KMS-11 (cell line): ENCODE measurements at regions not wholly inside any gene's neighbourhood (a gene's known extent, or its start where the extent isn't known, plus 50 kb on each side); places are given as distances from the start of the nearest gene placed in this dataset.

ENCODE experiments used
- H2AFZ ChIP-seq: fragments of 200-600 bp; sonication (generic); 2 replicates; pipeline ENCODE4 v1.6.1; 2016; ENCODE audit warnings: antibody characterized with exemption, mixed run types, low read depth
- H3K27ac ChIP-seq: fragments of 200-600 bp; sonication (generic); 2 replicates; pipeline ENCODE4 v1.6.1; 2016; ENCODE audit warnings: mild to moderate bottlenecking, mixed run types
- H3K27me3 ChIP-seq: fragments of 200-600 bp; sonication (generic); 2 replicates; pipeline ENCODE4 v1.6.1; 2017; ENCODE audit warnings: mild to moderate bottlenecking, low read depth, mixed run types, moderate library complexity; ENCODE audit not compliant: insufficient read depth
- H3K36me3 ChIP-seq: fragments of 200-600 bp; sonication (generic); 2 replicates; pipeline ENCODE4 v1.6.1; 2017; ENCODE audit warnings: mild to moderate bottlenecking, mixed run types; ENCODE audit not compliant: insufficient read depth
- H3K4me1 ChIP-seq: fragments of 200-600 bp; sonication (generic); 2 replicates; pipeline ENCODE4 v1.6.1; 2016; ENCODE audit warnings: mild to moderate bottlenecking, low read depth, mixed run types; ENCODE audit not compliant: poor library complexity, severe bottlenecking
- H3K4me2 ChIP-seq: fragments of 200-600 bp; sonication (generic); 2 replicates; pipeline ENCODE4 v1.7.0; 2016; ENCODE audit warnings: mild to moderate bottlenecking, mixed run types
- H3K4me3 ChIP-seq: fragments of 200-600 bp; sonication (generic); IDR thresholded peaks from 2 replicates; pipeline ENCODE4 v1.6.1; 2017; ENCODE audit warnings: low read depth, low read length, mixed read lengths; ENCODE audit not compliant: insufficient read depth
- H3K79me2 ChIP-seq: fragments of 200-600 bp; sonication (generic); 2 replicates; pipeline ENCODE4 v1.6.1; 2016; ENCODE audit warnings: low read depth, mixed run types; ENCODE audit not compliant: insufficient read depth
- H3K9ac ChIP-seq: fragments of 200-600 bp; sonication (generic); 2 replicates; pipeline ENCODE4 v1.6.1; 2016; ENCODE audit warnings: mild to moderate bottlenecking, mixed run types
- H4K20me1 ChIP-seq: fragments of 200-600 bp; sonication (generic); 2 replicates; pipeline ENCODE4 v1.6.1; 2016; ENCODE audit warnings: mild to moderate bottlenecking, mixed run types; ENCODE audit not compliant: insufficient read depth
- TF ChIP-seq, protein P1 (sequence below): fragments of 200-600 bp; sonication (generic); conservative IDR thresholded peaks from 2 replicates; pipeline ENCODE4 v1.6.1; 2017; ENCODE audit warnings: low read depth, mild to moderate bottlenecking, antibody characterized with exemption, low read length, moderate library complexity, mixed read lengths

DNA sequence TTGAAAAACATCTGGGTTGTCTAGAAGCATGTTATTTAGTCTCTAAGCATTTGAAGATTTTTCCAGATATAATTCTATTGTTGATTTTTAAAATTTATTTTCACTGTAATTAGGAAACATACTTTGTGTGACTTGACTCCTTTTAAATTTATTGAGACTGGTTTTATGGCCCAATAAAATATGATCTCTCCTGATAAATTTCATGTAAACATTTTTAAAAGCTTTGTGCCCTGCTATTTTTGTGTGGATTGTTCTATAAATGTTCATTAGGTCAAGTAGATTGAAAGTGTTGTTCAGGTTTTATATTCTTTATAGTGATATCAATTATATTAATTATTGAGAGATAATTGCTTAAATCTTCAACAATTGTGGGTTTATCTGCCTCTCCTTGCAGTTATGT is 105.4 kb downstream of the RFX6 start:
- Histone ChIP-seq H2AFZ (no peak overlapping the region), H3K4me1 (no peaks in the 10 kb centered on the region), H3K9ac (no peak overlapping the region), H3K79me2 (no peaks in the 10 kb centered on the region), H3K36me3 (no peaks in the 10 kb centered on the region), H3K4me2 (no peak overlapping the region), H3K4me3 (no peak overlapping the region), H3K27ac (no peak overlapping the region), H3K27me3 (no peaks in the 10 kb centered on the region), H4K20me1 (no peaks in the 10 kb centered on the region)
- TF ChIP-seq, protein P1, sequence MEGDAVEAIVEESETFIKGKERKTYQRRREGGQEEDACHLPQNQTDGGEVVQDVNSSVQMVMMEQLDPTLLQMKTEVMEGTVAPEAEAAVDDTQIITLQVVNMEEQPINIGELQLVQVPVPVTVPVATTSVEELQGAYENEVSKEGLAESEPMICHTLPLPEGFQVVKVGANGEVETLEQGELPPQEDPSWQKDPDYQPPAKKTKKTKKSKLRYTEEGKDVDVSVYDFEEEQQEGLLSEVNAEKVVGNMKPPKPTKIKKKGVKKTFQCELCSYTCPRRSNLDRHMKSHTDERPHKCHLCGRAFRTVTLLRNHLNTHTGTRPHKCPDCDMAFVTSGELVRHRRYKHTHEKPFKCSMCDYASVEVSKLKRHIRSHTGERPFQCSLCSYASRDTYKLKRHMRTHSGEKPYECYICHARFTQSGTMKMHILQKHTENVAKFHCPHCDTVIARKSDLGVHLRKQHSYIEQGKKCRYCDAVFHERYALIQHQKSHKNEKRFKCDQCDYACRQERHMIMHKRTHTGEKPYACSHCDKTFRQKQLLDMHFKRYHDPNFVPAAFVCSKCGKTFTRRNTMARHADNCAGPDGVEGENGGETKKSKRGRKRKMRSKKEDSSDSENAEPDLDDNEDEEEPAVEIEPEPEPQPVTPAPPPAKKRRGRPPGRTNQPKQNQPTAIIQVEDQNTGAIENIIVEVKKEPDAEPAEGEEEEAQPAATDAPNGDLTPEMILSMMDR = no peak

DNA sequence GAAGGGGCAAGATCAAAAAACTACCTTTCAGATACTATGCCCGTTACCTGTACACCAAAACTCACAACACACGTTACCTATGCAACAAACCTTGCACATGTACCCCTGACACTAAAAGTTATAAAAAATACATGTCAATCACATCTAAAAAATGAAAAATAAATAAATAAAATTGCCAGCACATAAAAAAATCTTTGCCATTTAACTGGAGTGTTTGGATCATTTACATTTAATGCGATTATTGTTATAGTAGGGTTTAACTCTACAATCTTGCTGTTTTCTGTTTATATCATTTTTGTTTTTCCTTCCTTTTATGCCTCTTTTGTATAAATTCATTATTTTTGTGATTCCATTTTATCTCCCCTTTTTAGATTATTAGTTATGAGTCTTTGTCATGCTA is 106.3 kb downstream of the RFX6 start:
- no peaks in the 10 kb centered on the region for H3K4me1 ChIP-seq
- TF ChIP-seq, protein P1 = no peak
- no peak overlapping the region for H3K4me2 ChIP-seq

DNA sequence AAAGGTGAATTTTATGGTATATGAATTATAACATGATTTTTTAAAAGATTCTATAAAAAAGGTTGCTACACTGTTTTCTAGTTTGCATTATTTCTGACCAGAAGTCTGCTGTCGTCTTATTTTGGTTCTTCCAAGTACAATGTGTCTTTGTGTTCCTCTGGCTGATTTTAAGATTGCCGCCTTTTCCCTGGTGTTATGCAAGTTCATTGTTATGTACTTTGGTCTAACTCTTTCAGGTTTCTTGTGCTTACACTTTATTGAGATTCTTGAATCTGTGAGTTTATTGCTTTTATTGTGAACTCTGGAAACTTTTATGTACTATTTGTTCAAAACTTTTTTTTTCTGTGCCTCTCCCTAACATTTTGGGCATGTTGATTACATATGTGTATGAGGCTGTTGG is 109.8 kb downstream of the RFX6 start:
- Histone ChIP-seq H4K20me1 (no peaks in the 10 kb centered on the region), H3K36me3 (no peaks in the 10 kb centered on the region), H3K27ac (no peak overlapping the region)

More for the DNA sequence above, 106.3 kb downstream of the RFX6 start:
- Histone ChIP-seq H4K20me1 (no peaks in the 10 kb centered on the region), H2AFZ (no peak overlapping the region), H3K36me3 (no peaks in the 10 kb centered on the region), H3K4me3 (no peak overlapping the region), H3K9ac (no peak overlapping the region), H3K79me2 (no peaks in the 10 kb centered on the region), H3K27me3 (no peaks in the 10 kb centered on the region), H3K27ac (no peak overlapping the region)

DNA sequence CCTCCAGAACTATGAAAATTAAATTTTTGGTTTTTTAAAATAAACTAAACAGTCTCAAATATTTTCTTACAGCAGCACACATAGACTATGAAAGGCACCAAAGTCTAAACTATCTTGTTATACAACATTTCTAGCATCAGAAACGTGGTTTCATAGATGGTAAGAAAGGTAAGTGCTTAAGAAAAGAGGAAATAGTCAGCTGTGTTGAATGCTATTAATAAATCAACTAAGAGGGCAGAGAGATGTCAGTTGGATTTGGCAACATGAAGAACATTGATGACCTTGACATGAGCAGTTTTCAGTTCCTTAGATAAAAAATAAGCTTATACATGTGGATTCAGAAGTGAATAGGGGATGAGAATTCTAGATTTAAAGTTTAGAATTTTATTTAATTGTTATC is 113.6 kb downstream of the RFX6 start:
- H2AFZ ChIP-seq = no peak overlapping the region
- no peaks in the 10 kb centered on the region for H4K20me1 ChIP-seq
- no peaks in the 10 kb centered on the region for H3K27me3 ChIP-seq
- no peak overlapping the region for H3K9ac ChIP-seq
- no peak overlapping the region for H3K4me3 ChIP-seq
- TF ChIP-seq, protein P1 = no peak
- H3K27ac ChIP-seq = no peak overlapping the region
- no peaks in the 10 kb centered on the region for H3K4me1 ChIP-seq
- no peak overlapping the region for H3K4me2 ChIP-seq
- H3K36me3 ChIP-seq = no peaks in the 10 kb centered on the region
- H3K79me2 ChIP-seq = no peaks in the 10 kb centered on the region

More for the DNA sequence above, 109.8 kb downstream of the RFX6 start:
- H3K9ac ChIP-seq = no peak overlapping the region
- TF ChIP-seq, protein P1 = no peak
- H2AFZ ChIP-seq = no peak overlapping the region
- H3K4me1 ChIP-seq = no peaks in the 10 kb centered on the region
- H3K27me3 ChIP-seq = no peaks in the 10 kb centered on the region
- H3K4me3 ChIP-seq = no peak overlapping the region
- no peak overlapping the region for H3K4me2 ChIP-seq
- H3K79me2 ChIP-seq = no peaks in the 10 kb centered on the region
